Mesenchymal stem cell (in vitro differentiated cells and primary cell): ENCODE measurements at regions not wholly inside any gene's neighbourhood (a gene's known extent, or its start where the extent isn't known, plus 50 kb on each side); places are given as distances from the start of the nearest gene placed in this dataset.

Source experiments
- DNase-seq: peaks from one replicate; pipeline ENCODE4 v3.0.0-alpha.2; 2013
- H2AFZ ChIP-seq: one replicate; pipeline ENCODE4 v1.6.1; 2013; ENCODE audit warnings: low read depth, mild to moderate bottlenecking, control low read depth, inconsistent platforms, low read length, moderate library complexity
- H2AK5ac ChIP-seq: 2 replicates; pipeline ENCODE4 v1.6.1; 2013; ENCODE audit warnings: low read length, moderate library complexity, mild to moderate bottlenecking, inconsistent platforms; ENCODE audit not compliant: severe bottlenecking
- H2BK120ac ChIP-seq: one replicate; pipeline ENCODE4 v1.6.1; 2013; ENCODE audit warnings: low read depth, mild to moderate bottlenecking, inconsistent platforms, low read length, moderate library complexity
- H2BK12ac ChIP-seq, 2 experiments: one replicate each; pipeline ENCODE4 v1.6.1; 2013; ENCODE audit warnings: inconsistent platforms in 2 of 2, low read length in 2 of 2, mild to moderate bottlenecking in 2 of 2, moderate library complexity in 2 of 2, control low read depth in 1 of 2
- H2BK15ac ChIP-seq: one replicate; pipeline ENCODE4 v1.6.1; 2013; ENCODE audit warnings: mild to moderate bottlenecking, low read depth, inconsistent platforms; ENCODE audit not compliant: poor library complexity, severe bottlenecking
- H2BK5ac ChIP-seq: 2 replicates; pipeline ENCODE4 v1.6.1; 2013; ENCODE audit warnings: low read depth, mild to moderate bottlenecking, low read length, control low read depth, inconsistent platforms; ENCODE audit not compliant: poor library complexity, severe bottlenecking
- H3K14ac ChIP-seq, 2 experiments: one replicate each; pipeline ENCODE4 v1.6.1; 2013; ENCODE audit warnings: inconsistent platforms in 2 of 2, low read length in 2 of 2, control low read depth in 1 of 2, mild to moderate bottlenecking in 1 of 2, moderate library complexity in 1 of 2
- H3K18ac ChIP-seq, 2 experiments: one replicate each; pipeline ENCODE4 v1.6.1; 2013; ENCODE audit warnings: inconsistent platforms in 2 of 2, low read length in 2 of 2, control low read depth in 1 of 2, low read depth in 1 of 2, mild to moderate bottlenecking in 1 of 2
- H3K23ac ChIP-seq, 2 experiments: one replicate each; pipeline ENCODE4 v1.6.1; 2013; ENCODE audit warnings: inconsistent platforms in 2 of 2, low read length in 2 of 2, mild to moderate bottlenecking in 2 of 2, moderate library complexity in 2 of 2, control low read depth in 1 of 2
- H3K27ac ChIP-seq: 2 replicates; pipeline ENCODE4 v1.5.1; 2013; ENCODE audit warnings: mild to moderate bottlenecking, moderate library complexity, low read length, control low read depth, inconsistent platforms; ENCODE audit not compliant: poor library complexity, severe bottlenecking
- H3K27me3 ChIP-seq, 2 experiments: 2 replicates each; pipeline versions ENCODE4 v1.6.1 to v1.7.0; 2013; ENCODE audit warnings: low read length in 2 of 2, mild to moderate bottlenecking in 2 of 2, moderate library complexity in 2 of 2, control low read depth in 1 of 2, inconsistent platforms in 1 of 2; ENCODE audit not compliant: control insufficient read depth in 1 of 2, insufficient read depth in 1 of 2
- H3K36me3 ChIP-seq, 2 experiments: 2 replicates each; pipeline versions ENCODE4 v1.6.1 to v1.7.0; 2013; ENCODE audit warnings: low read length in 2 of 2, control low read depth in 1 of 2, inconsistent platforms in 1 of 2, low read depth in 1 of 2, mild to moderate bottlenecking in 1 of 2; ENCODE audit not compliant: insufficient read depth in 2 of 2, control insufficient read depth in 1 of 2
- H3K4ac ChIP-seq, 2 experiments: one replicate each; pipeline ENCODE4 v1.6.1; 2013; ENCODE audit warnings: inconsistent platforms in 2 of 2, low read length in 2 of 2, mild to moderate bottlenecking in 2 of 2, moderate library complexity in 2 of 2, control low read depth in 1 of 2, low read depth in 1 of 2
- H3K4me1 ChIP-seq: 2 replicates; pipeline ENCODE4 v1.6.1; 2013; ENCODE audit warnings: low read depth, low read length, control low read depth; ENCODE audit not compliant: control insufficient read depth, insufficient read depth
- H3K4me2 ChIP-seq: 2 replicates; pipeline ENCODE4 v1.6.1; 2013; ENCODE audit warnings: low read length, mild to moderate bottlenecking, inconsistent platforms; ENCODE audit not compliant: poor library complexity, severe bottlenecking
- H3K4me3 ChIP-seq, 2 experiments: 2 replicates each; pipeline versions ENCODE4 v1.5.1 to v1.7.0; 2013; ENCODE audit warnings: low read length in 2 of 2, mild to moderate bottlenecking in 2 of 2, control low read depth in 1 of 2, low read depth in 1 of 2; ENCODE audit not compliant: insufficient read depth in 1 of 2
- H3K79me1 ChIP-seq: replicated peaks from 2 replicates; pipeline ENCODE4 v1.6.1; 2013; ENCODE audit warnings: mild to moderate bottlenecking, control low read depth, low read length, inconsistent platforms; ENCODE audit not compliant: poor library complexity, severe bottlenecking
- H3K9ac ChIP-seq: 2 replicates; pipeline ENCODE4 v1.7.0; 2013; ENCODE audit warnings: mild to moderate bottlenecking, low read length, moderate library complexity
- H3K9me3 ChIP-seq: 2 replicates; pipeline ENCODE4 v1.7.0; 2013; ENCODE audit warnings: mild to moderate bottlenecking, low read length; ENCODE audit not compliant: control insufficient read depth
- H4K8ac ChIP-seq: one replicate; pipeline ENCODE4 v1.6.1; 2013; ENCODE audit warnings: inconsistent platforms, mild to moderate bottlenecking, low read length, moderate library complexity
- H4K91ac ChIP-seq: one replicate; pipeline ENCODE4 v1.6.1; 2013; ENCODE audit warnings: mild to moderate bottlenecking, low read length, inconsistent platforms
- WGBS: methylation state at CpG from one replicate; pipeline ENCODE4 v1.1.7; 2013; ENCODE audit warnings: mixed read lengths; 5-methylcytosine and 5-hydroxymethylcytosine counted together

- WGBS = 89% methylated on average over 5 of the region's 5 CpGs
- Histone ChIP-seq H3K9ac (no peak overlapping the region), H4K91ac (no peak overlapping the region), H3K9me3 (no peaks in the 10 kb centered on the region), H3K4me3 (no peak overlapping the region), H3K23ac (no peak overlapping the region), H3K18ac (no peak overlapping the region), H3K4me1 (no peaks in the 10 kb centered on the region), H2BK5ac (no peak overlapping the region), H3K4me2 (no peak overlapping the region), H2BK15ac (no peak overlapping the region), H2BK120ac (no peak overlapping the region), H3K79me1 (no peaks in the 10 kb centered on the region), H2AFZ (no peak overlapping the region), H3K36me3 (no peaks in the 10 kb centered on the region), H2AK5ac (no peak overlapping the region), H4K8ac (no peak overlapping the region), H3K4ac (no peak overlapping the region), H3K14ac (no peak overlapping the region), H2BK12ac (no peak overlapping the region), H3K27me3 (no peaks in the 10 kb centered on the region), H3K27ac (no peak overlapping the region)
- DNase-seq = no peak
These were observed 540.2 kb downstream of the GATA3 start for GRCh38 chr10:8594711-8595110.

- no peaks in the 10 kb centered on the region for H3K79me1 ChIP-seq
- WGBS = no CpG with 5 or more reads among the region's 3 CpGs
- no peaks in the 10 kb centered on the region for H3K36me3 ChIP-seq
These were observed 540.7 kb downstream of the GATA3 start for GRCh38 chr10:8595140-8595539.

GRCh38 chr10:8596929-8597472 lies 542.5 kb downstream of the GATA3 start:
- no peak overlapping the region for H2AK5ac ChIP-seq
- no peaks in the 10 kb centered on the region for H3K36me3 ChIP-seq
- no peaks in the 10 kb centered on the region for H3K9me3 ChIP-seq
- H3K4me3 ChIP-seq = no peak overlapping the region
- no peak overlapping the region for H2AFZ ChIP-seq
- no peak overlapping the region for H3K4me2 ChIP-seq
- no peak overlapping the region for H4K8ac ChIP-seq
- H3K23ac ChIP-seq = no peak overlapping the region
- no peaks in the 10 kb centered on the region for H3K4me1 ChIP-seq
- H3K14ac ChIP-seq = no peak overlapping the region
- no peak overlapping the region for H2BK12ac ChIP-seq
- WGBS = 83% methylated on average over 4 of the region's 5 CpGs
- no peak overlapping the region for H2BK5ac ChIP-seq
- no peak for DNase-seq
- no peak overlapping the region for H3K4ac ChIP-seq
- H3K27ac ChIP-seq = no peak overlapping the region
- H4K91ac ChIP-seq = no peak overlapping the region
- H2BK15ac ChIP-seq = no peak overlapping the region
- no peaks in the 10 kb centered on the region for H3K27me3 ChIP-seq
- no peaks in the 10 kb centered on the region for H3K79me1 ChIP-seq
- H3K18ac ChIP-seq = no peak overlapping the region
- no peak overlapping the region for H2BK120ac ChIP-seq
- no peak overlapping the region for H3K9ac ChIP-seq

More at GRCh38 chr10:8595140-8595539, 540.7 kb downstream of the GATA3 start:
- H3K4me2 ChIP-seq = no peak overlapping the region
- H3K4me3 ChIP-seq = no peak overlapping the region
- no peak overlapping the region for H2BK15ac ChIP-seq
- no peak overlapping the region for H2BK5ac ChIP-seq
- no peak overlapping the region for H3K14ac ChIP-seq
- H3K27me3 ChIP-seq = no peaks in the 10 kb centered on the region
- no peaks in the 10 kb centered on the region for H3K9me3 ChIP-seq
- no peak for DNase-seq
- no peak overlapping the region for H2BK120ac ChIP-seq
- H4K91ac ChIP-seq = no peak overlapping the region
- H3K23ac ChIP-seq = no peak overlapping the region
- no peak overlapping the region for H3K9ac ChIP-seq
- H2AK5ac ChIP-seq = no peak overlapping the region
- H4K8ac ChIP-seq = no peak overlapping the region
- no peaks in the 10 kb centered on the region for H3K4me1 ChIP-seq
- H2BK12ac ChIP-seq = no peak overlapping the region
- H3K4ac ChIP-seq = no peak overlapping the region
- H3K27ac ChIP-seq = no peak overlapping the region
- no peak overlapping the region for H3K18ac ChIP-seq
- no peak overlapping the region for H2AFZ ChIP-seq

- H3K4me3 ChIP-seq = no peak overlapping the region
- H3K14ac ChIP-seq = no peak overlapping the region
- no peak overlapping the region for H3K23ac ChIP-seq
- no peak for DNase-seq
- no peaks in the 10 kb centered on the region for H3K27me3 ChIP-seq
- H3K79me1 ChIP-seq = no peaks in the 10 kb centered on the region
- no peak overlapping the region for H3K4ac ChIP-seq
- H3K4me2 ChIP-seq = no peak overlapping the region
- no peak overlapping the region for H2BK120ac ChIP-seq
- no peaks in the 10 kb centered on the region for H3K36me3 ChIP-seq
- no peak overlapping the region for H4K8ac ChIP-seq
- no peak overlapping the region for H3K27ac ChIP-seq
- 56% methylated on average over 3 of the region's 3 CpGs for WGBS
- no peak overlapping the region for H2BK15ac ChIP-seq
- no peak overlapping the region for H3K9ac ChIP-seq
- no peak overlapping the region for H4K91ac ChIP-seq
- no peak overlapping the region for H3K18ac ChIP-seq
- H2AK5ac ChIP-seq = no peak overlapping the region
- no peak overlapping the region for H2BK5ac ChIP-seq
- H2AFZ ChIP-seq = no peak overlapping the region
- no peak overlapping the region for H2BK12ac ChIP-seq
- peaks cover 28% of the 10 kb centered on the region for H3K9me3 ChIP-seq
- no peaks in the 10 kb centered on the region for H3K4me1 ChIP-seq
These were observed 545.7 kb downstream of the GATA3 start for GRCh38 chr10:8600192-8600591.
